ENCODE measurements at regions not wholly inside any gene's neighbourhood (a gene's known extent, or its start where the extent isn't known, plus 50 kb on each side); places are given as distances from the start of the nearest gene placed in this dataset.

GRCh38 chr21:28775071-28775470 is 217.6 kb downstream of the LTN1 start:
- no CpG with 5 or more reads among the region's 2 CpGs for WGBS (ENCODE audit: insufficient coverage)
- no peak overlapping the region for H3K4me3 Mint-ChIP-seq

DNA sequence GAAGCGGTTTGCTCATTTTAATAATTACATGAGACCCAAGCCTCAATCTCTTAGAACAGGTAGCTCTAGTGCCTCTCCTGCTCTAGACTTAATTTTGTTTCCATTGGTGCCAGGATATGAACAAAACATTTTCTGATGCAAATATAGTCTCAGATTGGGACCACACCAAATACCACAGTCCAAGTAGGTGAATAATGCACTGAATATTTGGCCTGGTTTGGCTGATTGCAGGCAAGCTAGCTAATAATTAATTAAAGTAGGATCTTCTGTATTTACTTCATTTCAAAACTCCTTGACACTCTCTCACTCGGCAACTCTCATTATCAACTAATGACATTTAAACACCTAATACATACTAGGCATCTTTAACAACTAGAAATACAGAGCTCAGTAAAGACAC is 219.6 kb downstream of the LTN1 start:
- peaks cover 0 to 2% (median 0%) of the 10 kb centered on the region in 7 donors for H3K9me3 Mint-ChIP-seq
- H3K4me1 Mint-ChIP-seq = no peaks in the 10 kb centered on the region
- H3K4me3 Mint-ChIP-seq = no peak overlapping the region
- H3K27ac Mint-ChIP-seq = no peak overlapping the region
- Histone ChIP-seq H3K9me3 (replicated peaks in 1 of 2; ENCODE audit: control insufficient read depth in 1 of 2, insufficient read depth in 1 of 2, low read length in 2 of 2) (no peaks in the 10 kb centered on the region), H3K36me3 (replicated peaks in 1 of 2; ENCODE audit: control insufficient read depth in 1 of 2, insufficient read depth in 2 of 2, low read length in 2 of 2) (no peaks in the 10 kb centered on the region), H3K4me1 (ENCODE audit: control insufficient read depth in 1 of 2, insufficient read depth in 2 of 2, low read length in 2 of 2) (no peaks in the 10 kb centered on the region), H4K20me1 (ENCODE audit: insufficient read depth, low read length) (no peaks in the 10 kb centered on the region), H3K27me3 (ENCODE audit: control insufficient read depth in 2 of 2, insufficient read depth in 2 of 2, low read length in 2 of 2) (no peaks in the 10 kb centered on the region), H3K79me2 (ENCODE audit: insufficient read depth, low read length) (no peaks in the 10 kb centered on the region), H2AFZ (ENCODE audit: insufficient read depth, low read depth, low read length, poor library complexity, severe bottlenecking) (no peak overlapping the region), H3K27ac (ENCODE audit: low read depth in 1 of 2, low read length in 2 of 2) (no peak overlapping the region), H3K4me3 (replicated peaks in 1 of 3; ENCODE audit: low read depth in 2 of 3, low read length in 3 of 3) (no peak overlapping the region), H3K9ac (ENCODE audit: insufficient read depth, low read length, poor library complexity, severe bottlenecking) (no peak overlapping the region), H3K4me2 (replicated peaks; ENCODE audit: extremely low read depth, low read length, poor library complexity, severe bottlenecking) (no peak overlapping the region)
- no peak for DNase-seq
- WGBS (ENCODE audit: insufficient coverage) = no CpG with 5 or more reads among the region's 2 CpGs
- TF ChIP-seq, protein P1, sequence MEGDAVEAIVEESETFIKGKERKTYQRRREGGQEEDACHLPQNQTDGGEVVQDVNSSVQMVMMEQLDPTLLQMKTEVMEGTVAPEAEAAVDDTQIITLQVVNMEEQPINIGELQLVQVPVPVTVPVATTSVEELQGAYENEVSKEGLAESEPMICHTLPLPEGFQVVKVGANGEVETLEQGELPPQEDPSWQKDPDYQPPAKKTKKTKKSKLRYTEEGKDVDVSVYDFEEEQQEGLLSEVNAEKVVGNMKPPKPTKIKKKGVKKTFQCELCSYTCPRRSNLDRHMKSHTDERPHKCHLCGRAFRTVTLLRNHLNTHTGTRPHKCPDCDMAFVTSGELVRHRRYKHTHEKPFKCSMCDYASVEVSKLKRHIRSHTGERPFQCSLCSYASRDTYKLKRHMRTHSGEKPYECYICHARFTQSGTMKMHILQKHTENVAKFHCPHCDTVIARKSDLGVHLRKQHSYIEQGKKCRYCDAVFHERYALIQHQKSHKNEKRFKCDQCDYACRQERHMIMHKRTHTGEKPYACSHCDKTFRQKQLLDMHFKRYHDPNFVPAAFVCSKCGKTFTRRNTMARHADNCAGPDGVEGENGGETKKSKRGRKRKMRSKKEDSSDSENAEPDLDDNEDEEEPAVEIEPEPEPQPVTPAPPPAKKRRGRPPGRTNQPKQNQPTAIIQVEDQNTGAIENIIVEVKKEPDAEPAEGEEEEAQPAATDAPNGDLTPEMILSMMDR (IDR thresholded peaks at IDR 0.05) = no peak
- H3K27me3 Mint-ChIP-seq (ENCODE audit: low read depth in 3 of 3) = peaks cover 0 to 2% (median 0%) of the 10 kb centered on the region in 3 donors
- no peaks in the 10 kb centered on the region for H3K36me3 Mint-ChIP-seq
- intact Hi-C loops (cut with micrococcal nuclease) = no loop called here

More at GRCh38 chr21:28775071-28775470, 217.6 kb downstream of the LTN1 start:
- Histone ChIP-seq H3K4me1 (ENCODE audit: control insufficient read depth in 1 of 2, insufficient read depth in 2 of 2, low read length in 2 of 2) (no peaks in the 10 kb centered on the region), H4K20me1 (ENCODE audit: insufficient read depth, low read length) (no peaks in the 10 kb centered on the region), H3K27me3 (ENCODE audit: control insufficient read depth in 2 of 2, insufficient read depth in 2 of 2, low read length in 2 of 2) (no peaks in the 10 kb centered on the region), H3K4me3 (replicated peaks in 1 of 3; ENCODE audit: low read depth in 2 of 3, low read length in 3 of 3) (no peak overlapping the region), H3K9ac (ENCODE audit: insufficient read depth, low read length, poor library complexity, severe bottlenecking) (no peak overlapping the region), H3K27ac (ENCODE audit: low read depth in 1 of 2, low read length in 2 of 2) (no peak overlapping the region), H3K4me2 (replicated peaks; ENCODE audit: extremely low read depth, low read length, poor library complexity, severe bottlenecking) (no peak overlapping the region), H3K79me2 (ENCODE audit: insufficient read depth, low read length) (no peaks in the 10 kb centered on the region), H3K36me3 (replicated peaks in 1 of 2; ENCODE audit: control insufficient read depth in 1 of 2, insufficient read depth in 2 of 2, low read length in 2 of 2) (no peaks in the 10 kb centered on the region), H3K9me3 (replicated peaks in 1 of 2; ENCODE audit: control insufficient read depth in 1 of 2, insufficient read depth in 1 of 2, low read length in 2 of 2) (no peaks in the 10 kb centered on the region), H2AFZ (ENCODE audit: insufficient read depth, low read depth, low read length, poor library complexity, severe bottlenecking) (no peak overlapping the region)
- H3K27ac Mint-ChIP-seq = no peak overlapping the region
- DNase-seq = no peak
- TF ChIP-seq, protein P1 (IDR thresholded peaks at IDR 0.05) = no peak
- no peaks in the 10 kb centered on the region for H3K36me3 Mint-ChIP-seq
- no peaks in the 10 kb centered on the region for H3K4me1 Mint-ChIP-seq
- intact Hi-C loops (cut with micrococcal nuclease) = no loop called here
- peaks cover 0 to 2% (median 0%) of the 10 kb centered on the region in 3 donors for H3K27me3 Mint-ChIP-seq (ENCODE audit: low read depth in 3 of 3)
- H3K9me3 Mint-ChIP-seq = peaks cover 0 to 2% (median 0%) of the 10 kb centered on the region in 7 donors
